ENCODE measurements at regions not wholly inside any gene's neighbourhood (a gene's known extent, or its start where the extent isn't known, plus 50 kb on each side); places are given as distances from the start of the nearest gene placed in this dataset.

- ATAC-seq (ENCODE audit: low FRiP score) (no peak), DNase-seq (ENCODE audit: low spot score) (no peak)
- TF ChIP-seq CTCF (IDR thresholded peaks at IDR 0.05) = no peak
Observed at GRCh38 chr6:163836876-163837690, 422.6 kb downstream of the QKI start.

DNA sequence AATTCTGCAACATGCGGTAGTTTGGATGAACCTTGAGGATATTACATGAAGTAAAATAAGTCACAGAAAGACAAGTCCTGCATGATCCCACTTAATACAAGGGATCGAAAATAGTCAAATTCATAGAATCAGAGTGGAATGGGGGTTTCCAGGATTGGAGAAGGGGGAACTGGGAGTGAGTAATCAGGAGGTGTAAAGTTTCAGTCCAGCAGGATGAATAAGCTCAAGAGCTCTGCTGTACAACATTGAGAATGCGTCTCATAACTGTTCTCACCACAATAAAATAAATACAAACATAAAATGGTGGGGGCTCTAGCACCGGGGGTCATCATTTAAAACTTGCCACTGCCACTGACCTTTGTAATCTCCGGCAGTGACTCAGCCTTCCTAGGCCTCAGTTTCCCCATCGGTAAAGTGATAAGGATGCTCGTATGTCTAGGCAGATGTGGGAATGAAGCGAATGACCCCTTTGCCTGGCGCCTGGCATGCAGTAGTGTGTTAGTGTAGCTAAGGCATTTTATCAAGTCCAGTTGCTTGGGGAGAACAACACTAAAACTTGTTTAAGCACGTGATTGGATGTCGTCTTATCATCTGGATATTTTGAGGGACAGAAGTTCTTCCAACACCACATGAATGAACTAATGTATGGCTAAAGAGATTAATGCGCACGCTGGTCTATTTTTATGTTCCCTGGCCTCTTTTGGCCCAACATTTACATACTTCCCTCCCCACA lies 421.1 kb downstream of the QKI start:
- no peak for ATAC-seq (ENCODE audit: low FRiP score)
- no peak for TF ChIP-seq CTCF (IDR thresholded peaks at IDR 0.05)
- DNase-seq (ENCODE audit: low spot score) = no peak

DNA sequence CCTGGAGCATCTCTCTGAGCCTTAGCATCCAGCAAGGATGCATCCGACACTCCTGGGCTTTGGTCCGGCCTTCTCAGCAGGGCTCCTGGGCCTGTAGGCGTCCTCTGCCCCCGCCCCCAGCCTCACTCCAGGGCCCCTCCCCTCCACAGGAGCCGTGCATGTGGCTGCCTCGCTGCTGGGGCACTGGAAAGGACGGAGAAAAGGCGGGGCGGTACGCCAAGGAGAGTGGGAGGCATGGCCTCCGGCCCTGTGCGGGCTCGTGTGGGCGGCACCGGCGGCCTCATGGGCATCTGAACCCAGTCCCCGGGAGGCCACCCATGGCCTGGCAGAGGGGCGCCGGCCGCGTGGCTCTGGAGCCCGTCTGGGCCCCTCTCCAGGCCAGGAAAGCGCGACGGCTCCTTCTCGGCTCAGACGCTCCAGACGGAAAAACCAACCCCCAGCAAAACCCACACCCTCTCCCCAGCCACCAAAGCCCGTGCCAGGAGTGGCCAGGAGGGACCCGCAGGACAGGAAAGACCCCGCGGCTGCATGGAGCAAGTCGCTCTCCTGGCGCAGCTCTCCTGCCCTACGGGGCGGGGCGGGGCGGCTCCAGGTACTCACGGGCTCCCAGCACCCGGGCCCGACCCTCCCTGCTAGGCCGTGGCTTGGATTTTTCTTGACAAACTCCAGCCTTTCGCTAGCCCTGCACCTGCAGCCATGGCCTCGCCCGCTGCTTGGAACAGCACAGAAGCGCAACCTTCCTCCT lies 419.9 kb downstream of the QKI start:
- no peak for TF ChIP-seq CTCF (IDR thresholded peaks at IDR 0.05)
- DNase-seq (ENCODE audit: low spot score) (no peak), ATAC-seq (ENCODE audit: low FRiP score) (no peak)

GRCh38 chr6:163831736-163832135 lies 417.2 kb downstream of the QKI start:
- no peak for DNase-seq (ENCODE audit: low spot score)
- ATAC-seq (ENCODE audit: low FRiP score) = no peak
- no peak for TF ChIP-seq CTCF (IDR thresholded peaks at IDR 0.05)

- no peak for TF ChIP-seq CTCF (IDR thresholded peaks at IDR 0.05)
- ATAC-seq (ENCODE audit: low FRiP score) = no peak
- no peak for DNase-seq (ENCODE audit: low spot score)
Observed at GRCh38 chr6:163830641-163831040, 416.1 kb downstream of the QKI start.

GRCh38 chr6:163828038-163828795 lies 413.7 kb downstream of the QKI start:
- no peak for DNase-seq (ENCODE audit: low spot score)
- TF ChIP-seq CTCF (IDR thresholded peaks at IDR 0.05) = no peak
- ATAC-seq (ENCODE audit: low FRiP score) = no peak
